Vagina (tissue), 2 donors: ENCODE measurements at regions not wholly inside any gene's neighbourhood (a gene's known extent, or its start where the extent isn't known, plus 50 kb on each side); places are given as distances from the start of the nearest gene placed in this dataset.

Source experiments
- POLR2A ChIP-seq, 2 donors: fragments of 450-650 bp; IDR thresholded peaks; one replicate each; pipeline ENCODE4 v1.6.1; 2017; ENCODE audit warnings: antibody characterized with exemption in 2 of 2, mild to moderate bottlenecking in 2 of 2, moderate library complexity in 2 of 2
- TF ChIP-seq, protein P1 (sequence below), 3 experiments: fragments of 450-650 bp in 2 of 3; fragments of 200-600 bp in 1 of 3; sonication (generic) in 1 of 3; IDR thresholded peaks; one replicate each; pipeline ENCODE4 v1.5.1; 2017 to 2019; ENCODE audit warnings: antibody characterized with exemption in 3 of 3, mild to moderate bottlenecking in 2 of 3, moderate library complexity in 2 of 3

DNA sequence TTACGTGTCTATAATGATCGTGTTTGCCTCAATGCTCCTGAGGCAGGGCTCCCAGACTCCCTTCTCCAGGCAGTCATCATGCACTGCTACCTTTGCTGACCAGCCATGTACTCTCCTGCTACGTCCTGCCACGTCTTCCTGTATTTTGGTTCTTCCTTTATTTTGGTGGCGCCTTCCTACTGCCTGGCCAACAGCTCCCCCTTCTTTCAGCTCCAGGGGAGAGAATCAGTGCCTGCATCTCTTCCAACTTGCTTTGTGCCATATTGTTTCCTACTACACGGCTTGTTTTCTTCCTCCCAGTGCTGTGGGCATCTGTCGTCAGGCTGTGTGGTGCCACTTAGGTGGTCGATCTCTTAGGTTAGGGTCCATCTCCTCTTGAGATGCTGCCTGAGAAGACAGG, 96.2 kb downstream of the FGF9 start:
- TF ChIP-seq, protein P1, sequence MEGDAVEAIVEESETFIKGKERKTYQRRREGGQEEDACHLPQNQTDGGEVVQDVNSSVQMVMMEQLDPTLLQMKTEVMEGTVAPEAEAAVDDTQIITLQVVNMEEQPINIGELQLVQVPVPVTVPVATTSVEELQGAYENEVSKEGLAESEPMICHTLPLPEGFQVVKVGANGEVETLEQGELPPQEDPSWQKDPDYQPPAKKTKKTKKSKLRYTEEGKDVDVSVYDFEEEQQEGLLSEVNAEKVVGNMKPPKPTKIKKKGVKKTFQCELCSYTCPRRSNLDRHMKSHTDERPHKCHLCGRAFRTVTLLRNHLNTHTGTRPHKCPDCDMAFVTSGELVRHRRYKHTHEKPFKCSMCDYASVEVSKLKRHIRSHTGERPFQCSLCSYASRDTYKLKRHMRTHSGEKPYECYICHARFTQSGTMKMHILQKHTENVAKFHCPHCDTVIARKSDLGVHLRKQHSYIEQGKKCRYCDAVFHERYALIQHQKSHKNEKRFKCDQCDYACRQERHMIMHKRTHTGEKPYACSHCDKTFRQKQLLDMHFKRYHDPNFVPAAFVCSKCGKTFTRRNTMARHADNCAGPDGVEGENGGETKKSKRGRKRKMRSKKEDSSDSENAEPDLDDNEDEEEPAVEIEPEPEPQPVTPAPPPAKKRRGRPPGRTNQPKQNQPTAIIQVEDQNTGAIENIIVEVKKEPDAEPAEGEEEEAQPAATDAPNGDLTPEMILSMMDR (IDR thresholded peaks at IDR 0.05): no peak
- TF ChIP-seq POLR2A (IDR thresholded peaks at IDR 0.05): no peak
